ENCODE measurements at regions not wholly inside any gene's neighbourhood (a gene's known extent, or its start where the extent isn't known, plus 50 kb on each side); places are given as distances from the start of the nearest gene placed in this dataset.

DNA sequence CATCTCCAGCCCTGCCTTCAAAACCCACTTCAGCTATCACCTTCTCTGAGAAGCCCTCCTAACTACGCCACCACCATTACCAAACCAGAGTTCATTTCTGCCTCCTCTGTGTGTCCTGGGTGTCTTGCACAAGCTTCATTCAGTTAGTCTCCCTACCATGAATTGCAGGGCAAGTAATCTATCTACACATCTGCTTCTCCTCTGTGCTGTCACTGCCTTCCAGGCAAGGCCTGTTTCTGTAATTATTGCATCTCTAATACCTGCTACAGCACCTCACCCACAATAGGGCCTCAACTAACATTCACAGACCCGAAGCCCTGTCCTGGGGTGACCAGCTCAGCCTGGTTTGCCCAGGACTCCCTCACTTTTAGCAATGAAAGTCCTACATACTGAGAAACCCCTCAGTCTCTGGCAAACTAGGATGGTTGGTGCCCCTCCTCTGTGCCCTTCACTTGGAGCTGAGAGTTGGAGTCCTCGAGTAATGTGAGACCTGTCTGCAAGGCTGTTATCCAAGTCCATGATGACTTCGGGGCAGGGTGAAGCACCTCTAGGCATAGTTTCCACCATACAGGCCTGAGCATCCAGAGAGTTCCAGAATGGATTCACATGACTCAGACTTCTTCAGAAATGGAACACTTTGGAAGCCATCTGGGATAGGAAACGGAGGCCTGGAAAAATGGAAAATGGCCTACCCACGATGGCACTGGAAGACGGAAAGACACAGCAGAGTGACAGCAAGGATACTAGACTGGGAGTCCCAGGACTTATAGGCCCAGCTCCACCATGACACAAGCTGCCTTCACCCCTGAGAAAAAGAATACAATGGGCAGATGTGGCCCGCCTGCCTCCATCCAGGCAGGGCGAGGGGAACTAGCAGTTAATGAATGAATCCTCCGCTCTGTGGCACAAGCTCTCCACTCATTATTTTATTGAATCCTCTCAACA lies 269.3 kb downstream of the BUD13 start:
- no peak for FAIRE-seq

- no peak for FAIRE-seq
These were observed 270.1 kb downstream of the BUD13 start for GRCh38 chr11:116502641-116503061.

DNA sequence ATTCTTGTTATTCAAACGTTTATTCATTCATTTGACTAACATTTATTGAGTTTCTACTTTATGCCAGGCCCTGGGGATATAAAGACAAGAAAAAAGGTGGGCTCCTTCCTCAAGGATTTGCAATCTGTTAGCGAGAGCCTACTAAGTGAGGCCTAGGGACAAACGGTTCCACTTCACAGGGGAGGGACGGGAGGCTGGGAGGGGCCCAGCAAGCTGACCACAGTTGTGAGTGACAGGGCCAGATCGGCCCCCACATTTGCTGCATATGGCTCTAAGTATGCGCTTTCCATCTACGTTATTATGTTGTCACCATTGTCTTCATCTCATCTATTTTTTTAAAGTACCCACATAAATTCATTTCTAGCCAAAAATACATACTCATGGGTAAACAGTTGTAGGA lies 271.1 kb downstream of the BUD13 start:
- FAIRE-seq: no peak

- no peak for FAIRE-seq
These were observed 271.7 kb downstream of the BUD13 start for GRCh38 chr11:116500947-116501602.

- no peak for FAIRE-seq
These were observed 272.5 kb downstream of the BUD13 start for GRCh38 chr11:116500026-116500946.

DNA sequence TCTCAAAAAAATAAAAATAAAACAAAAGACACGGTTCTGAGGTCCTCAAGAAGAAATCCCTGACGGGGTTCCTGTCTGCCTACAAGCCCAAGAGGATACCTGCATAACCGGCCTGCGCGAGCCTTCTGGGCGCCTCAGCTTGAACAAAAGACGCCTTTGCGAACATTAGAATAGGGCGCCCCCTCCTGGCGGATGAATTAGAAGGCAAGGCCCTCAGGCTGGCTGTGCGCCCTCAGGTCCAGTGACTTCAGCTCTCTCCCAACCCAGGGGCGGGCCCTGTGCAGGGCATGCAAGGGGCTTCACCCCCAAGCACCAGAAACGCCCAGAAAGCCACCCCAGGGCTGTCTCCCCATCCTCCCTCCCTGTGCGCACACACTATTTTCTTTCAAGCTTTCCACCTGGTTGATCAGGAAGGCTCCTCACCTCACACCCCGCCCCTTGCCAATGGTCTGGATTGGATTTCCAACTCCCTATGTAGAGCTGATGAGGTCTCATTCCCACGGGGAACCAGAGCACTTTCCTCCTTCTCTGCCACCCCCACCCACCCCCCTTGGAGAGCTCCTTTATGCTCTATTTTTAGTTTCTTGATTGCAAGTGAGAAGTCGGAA lies 273.3 kb downstream of the BUD13 start:
- FAIRE-seq: no peak

GRCh38 chr11:116498161-116498560 lies 274.6 kb downstream of the BUD13 start:
- no peak for FAIRE-seq

- no peak for FAIRE-seq
These were observed 280.2 kb downstream of the BUD13 start for GRCh38 chr11:116492600-116492999.

DNA sequence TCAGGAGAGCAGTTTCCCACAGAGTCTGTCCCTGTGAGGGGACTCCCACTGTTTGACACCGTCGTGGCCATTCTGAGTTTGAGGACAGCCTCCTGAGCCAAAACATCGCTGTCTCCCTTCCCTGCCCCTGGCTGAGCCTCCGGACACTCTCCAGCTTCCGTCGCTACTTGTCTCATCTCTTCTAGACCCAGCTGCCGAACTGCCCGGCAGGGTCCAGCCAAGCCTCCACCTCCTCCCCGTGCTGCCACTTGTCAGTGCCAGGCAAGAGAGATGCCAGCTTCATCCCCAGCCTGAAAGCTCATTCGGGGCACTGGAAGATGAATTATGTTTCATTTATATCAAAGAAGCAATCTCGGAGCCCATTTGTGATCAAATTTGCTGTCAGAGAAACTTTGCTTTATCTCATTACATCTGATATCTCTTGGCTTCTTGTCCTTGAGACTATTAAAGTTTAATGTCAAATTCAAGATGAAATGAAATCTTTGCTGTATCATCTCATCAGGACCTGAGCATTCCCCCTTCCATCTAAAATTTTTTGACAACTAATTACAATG lies 283.9 kb downstream of the BUD13 start:
- FAIRE-seq: no peak

- no peak for FAIRE-seq
These were observed 287.4 kb downstream of the BUD13 start for GRCh38 chr11:116485425-116485824.

GRCh38 chr11:116482716-116483115 lies 290.1 kb downstream of the BUD13 start:
- FAIRE-seq: no peak

- no peak for FAIRE-seq
These were observed 291.6 kb downstream of the BUD13 start for GRCh38 chr11:116481126-116481675.

- FAIRE-seq: no peak
These were observed 293.8 kb downstream of the BUD13 start for GRCh38 chr11:116478669-116479668.

DNA sequence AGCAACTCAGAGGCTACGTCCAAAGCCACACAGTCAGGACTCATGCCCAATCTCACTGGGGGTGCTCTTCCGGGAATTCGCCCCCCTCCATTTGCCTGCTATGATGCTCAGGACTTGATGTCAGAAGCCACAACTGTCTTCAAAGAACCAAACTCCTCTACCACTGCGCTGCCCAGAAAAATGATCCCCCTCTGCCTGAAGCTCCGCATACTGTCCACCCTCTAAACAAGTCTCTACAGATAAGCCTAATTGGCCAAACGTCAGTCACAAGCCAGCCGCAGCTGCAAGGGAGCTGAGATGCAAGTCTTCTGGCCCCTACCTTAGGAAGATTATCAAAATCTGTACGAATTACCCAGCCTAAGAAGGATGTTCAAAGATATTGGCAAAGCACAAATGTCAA lies 294.6 kb downstream of the BUD13 start:
- no peak for FAIRE-seq

GRCh38 chr11:116473790-116474346 lies 298.9 kb downstream of the BUD13 start:
- FAIRE-seq: no peak

- FAIRE-seq: no peak
These were observed 299.5 kb downstream of the BUD13 start for GRCh38 chr11:116473206-116473769.

GRCh38 chr11:116472651-116473050 lies 300.1 kb downstream of the BUD13 start:
- no peak for FAIRE-seq

GRCh38 chr11:116471608-116472256 lies 301.1 kb downstream of the BUD13 start:
- no peak for FAIRE-seq

DNA sequence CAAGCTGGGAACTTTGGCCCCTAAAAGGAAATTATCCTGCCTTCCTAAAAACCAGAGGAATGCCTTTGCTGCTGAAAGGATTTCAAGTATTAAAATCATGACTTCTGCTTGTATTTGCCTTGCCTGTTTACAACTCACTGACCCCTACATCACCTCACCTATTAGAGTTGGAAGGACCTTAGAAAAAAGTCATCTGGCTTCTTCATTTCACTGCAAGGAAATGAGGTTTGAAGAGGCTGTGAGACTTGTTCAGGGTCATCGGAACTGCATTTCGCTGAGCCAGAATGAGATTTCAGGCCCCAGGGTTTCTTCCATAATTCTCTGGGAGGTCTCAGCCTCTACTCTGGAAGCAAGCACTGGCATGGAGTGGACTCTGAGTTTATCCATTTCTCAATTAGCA lies 304.1 kb downstream of the BUD13 start:
- no peak for FAIRE-seq

Measured in colon (tissue), 2 donors.